ENCODE measurements at regions not wholly inside any gene's neighbourhood (a gene's known extent, or its start where the extent isn't known, plus 50 kb on each side); places are given as distances from the start of the nearest gene placed in this dataset.

DNA sequence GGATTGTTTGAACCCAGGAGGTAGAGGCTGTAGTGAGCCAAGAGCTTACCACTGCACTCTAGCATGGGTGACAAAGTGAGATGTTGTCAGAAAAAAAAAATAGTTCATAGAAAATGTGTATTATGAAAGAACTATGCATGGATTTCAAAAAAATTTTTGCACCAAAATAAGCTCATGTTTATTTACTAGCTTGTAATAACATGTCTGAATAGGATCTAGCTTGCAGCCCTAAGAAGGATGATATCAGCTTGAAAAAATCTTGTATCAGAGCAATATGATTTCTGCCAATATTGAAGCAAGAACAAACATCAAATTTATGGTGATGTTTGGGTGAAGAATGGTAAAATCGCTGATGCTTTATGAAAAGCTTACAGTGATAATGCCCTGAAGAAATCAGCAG lies 97.0 kb upstream of the RFX8 start:
- H3K36me3 Mint-ChIP-seq (ENCODE audit: insufficient read depth, unreplicated experiment), result no peaks in the 10 kb centered on the region
- H3K9me3 ChIP-seq, result no peaks in the 10 kb centered on the region
- no peak overlapping the region for H3K27ac Mint-ChIP-seq (ENCODE audit: unreplicated experiment)
- no TSS peak for BruUV-seq (replicated peaks)
- no peaks in the 10 kb centered on the region for H3K27me3 ChIP-seq (replicated peaks; ENCODE audit: control insufficient read depth, insufficient read depth, low read length)
- DNase-seq, result no peak
- intact Hi-C loops (cut with micrococcal nuclease; ENCODE audit: unreplicated experiment), result no loop called here
- no peak overlapping the region for H3K4me3 ChIP-seq (ENCODE audit: low read depth, low read length)
- H3K4me1 ChIP-seq, result peaks cover 32% of the 10 kb centered on the region
- H3K4me1 Mint-ChIP-seq (ENCODE audit: low read depth, unreplicated experiment), result peaks cover 39% of the 10 kb centered on the region
- no peaks in the 10 kb centered on the region for H3K36me3 ChIP-seq (ENCODE audit: control insufficient read depth, insufficient read depth, low read length)
- H3K4me3 Mint-ChIP-seq (ENCODE audit: unreplicated experiment), result no peak overlapping the region
- CTCF ChIA-PET, result no interaction called here
- H3K27me3 Mint-ChIP-seq (ENCODE audit: insufficient read depth, unreplicated experiment), result no peaks in the 10 kb centered on the region
- no peaks in the 10 kb centered on the region for H3K9me3 Mint-ChIP-seq (ENCODE audit: unreplicated experiment)
- POLR2A ChIA-PET, result no interaction called here
- TF ChIP-seq, protein P1, sequence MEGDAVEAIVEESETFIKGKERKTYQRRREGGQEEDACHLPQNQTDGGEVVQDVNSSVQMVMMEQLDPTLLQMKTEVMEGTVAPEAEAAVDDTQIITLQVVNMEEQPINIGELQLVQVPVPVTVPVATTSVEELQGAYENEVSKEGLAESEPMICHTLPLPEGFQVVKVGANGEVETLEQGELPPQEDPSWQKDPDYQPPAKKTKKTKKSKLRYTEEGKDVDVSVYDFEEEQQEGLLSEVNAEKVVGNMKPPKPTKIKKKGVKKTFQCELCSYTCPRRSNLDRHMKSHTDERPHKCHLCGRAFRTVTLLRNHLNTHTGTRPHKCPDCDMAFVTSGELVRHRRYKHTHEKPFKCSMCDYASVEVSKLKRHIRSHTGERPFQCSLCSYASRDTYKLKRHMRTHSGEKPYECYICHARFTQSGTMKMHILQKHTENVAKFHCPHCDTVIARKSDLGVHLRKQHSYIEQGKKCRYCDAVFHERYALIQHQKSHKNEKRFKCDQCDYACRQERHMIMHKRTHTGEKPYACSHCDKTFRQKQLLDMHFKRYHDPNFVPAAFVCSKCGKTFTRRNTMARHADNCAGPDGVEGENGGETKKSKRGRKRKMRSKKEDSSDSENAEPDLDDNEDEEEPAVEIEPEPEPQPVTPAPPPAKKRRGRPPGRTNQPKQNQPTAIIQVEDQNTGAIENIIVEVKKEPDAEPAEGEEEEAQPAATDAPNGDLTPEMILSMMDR (IDR thresholded peaks at IDR 0.05; ENCODE audit: insufficient read depth in 1 of 2, low read depth in 1 of 2, low read length in 1 of 2, severe bottlenecking in 1 of 2, unreplicated experiment in 1 of 2), result no peak

DNA sequence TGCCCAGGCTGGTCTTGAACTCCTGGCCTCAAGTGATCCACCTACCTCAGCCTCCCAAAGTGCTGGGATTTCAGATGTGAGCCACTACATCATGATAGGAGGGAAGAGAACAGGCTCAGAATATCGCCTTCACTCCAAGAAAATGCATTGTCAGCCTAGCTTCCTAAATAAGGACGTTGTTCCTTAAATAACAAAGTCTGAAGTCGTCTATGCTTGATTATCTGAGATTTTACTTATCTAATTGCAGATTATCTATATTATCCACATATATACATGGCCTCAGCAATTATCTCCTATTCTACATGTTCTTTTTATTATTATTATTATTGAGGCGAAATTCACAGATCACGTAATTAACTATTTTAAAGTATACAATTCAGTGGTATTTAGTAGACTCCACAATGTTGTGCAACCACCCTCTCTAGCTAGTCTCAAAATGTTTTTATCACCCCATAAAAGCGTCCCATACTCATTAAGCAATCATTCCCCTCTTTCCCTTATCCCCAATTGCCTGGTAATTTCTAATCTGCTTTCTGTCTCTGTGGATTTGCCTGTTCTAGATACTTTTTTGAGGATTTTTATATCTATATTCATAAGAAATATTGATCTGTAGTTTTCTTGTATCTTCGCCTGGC lies 95.1 kb upstream of the RFX8 start:
- ChIA-PET POLR2A (no interaction called here), CTCF (no interaction called here)
- Mint-ChIP-seq H3K36me3 (ENCODE audit: insufficient read depth, unreplicated experiment) (peaks cover 13% of the 10 kb centered on the region), H3K27ac (ENCODE audit: unreplicated experiment) (peak overlapping the region; percentile 17), H3K27me3 (ENCODE audit: insufficient read depth, unreplicated experiment) (no peaks in the 10 kb centered on the region), H3K4me1 (ENCODE audit: low read depth, unreplicated experiment) (peaks cover 56% of the 10 kb centered on the region), H3K4me3 (ENCODE audit: unreplicated experiment) (no peak overlapping the region), H3K9me3 (ENCODE audit: unreplicated experiment) (no peaks in the 10 kb centered on the region)
- TF ChIP-seq, protein P1 (IDR thresholded peaks at IDR 0.05; ENCODE audit: insufficient read depth in 1 of 2, low read depth in 1 of 2, low read length in 1 of 2, severe bottlenecking in 1 of 2, unreplicated experiment in 1 of 2), result no peak
- Histone ChIP-seq H3K4me3 (ENCODE audit: low read depth, low read length) (no peak overlapping the region), H3K9me3 (no peaks in the 10 kb centered on the region), H3K27me3 (replicated peaks; ENCODE audit: control insufficient read depth, insufficient read depth, low read length) (no peaks in the 10 kb centered on the region), H3K4me1 (peaks cover 45% of the 10 kb centered on the region), H3K36me3 (ENCODE audit: control insufficient read depth, insufficient read depth, low read length) (no peaks in the 10 kb centered on the region)
- no peak for DNase-seq
- intact Hi-C loops (cut with micrococcal nuclease; ENCODE audit: unreplicated experiment), result loop anchor here (5.0 kb wide), 3 partner anchors 87 to 228 kb away; no protein-coding TSS in a partner anchor
- no TSS peak for BruUV-seq (replicated peaks)

DNA sequence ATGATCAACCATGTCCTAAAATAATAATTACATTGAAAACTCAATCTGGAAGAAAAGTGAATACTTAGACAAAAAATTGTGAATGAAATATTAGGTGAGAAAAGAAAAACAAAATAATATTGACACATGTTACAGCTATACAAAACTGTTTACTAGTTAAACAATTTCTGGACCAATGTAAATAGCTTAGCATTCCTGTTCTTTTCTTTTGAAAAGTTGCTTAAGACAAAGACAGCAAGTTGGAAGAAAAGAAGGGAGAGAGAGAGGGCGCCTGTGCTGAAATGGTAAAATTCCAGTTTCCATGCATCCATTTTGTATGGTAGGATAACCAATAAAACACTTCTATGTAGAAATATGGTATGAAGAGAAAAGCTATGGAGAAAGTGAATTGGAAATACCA lies 94.1 kb upstream of the RFX8 start:
- no peaks in the 10 kb centered on the region for H3K36me3 ChIP-seq (ENCODE audit: control insufficient read depth, insufficient read depth, low read length)
- Mint-ChIP-seq H3K4me1 (ENCODE audit: low read depth, unreplicated experiment) (peaks cover 58% of the 10 kb centered on the region), H3K9me3 (ENCODE audit: unreplicated experiment) (no peaks in the 10 kb centered on the region), H3K27me3 (ENCODE audit: insufficient read depth, unreplicated experiment) (no peaks in the 10 kb centered on the region), H3K4me3 (ENCODE audit: unreplicated experiment) (no peak overlapping the region), H3K27ac (ENCODE audit: unreplicated experiment) (no peak overlapping the region), H3K36me3 (ENCODE audit: insufficient read depth, unreplicated experiment) (peaks cover 13% of the 10 kb centered on the region)
- POLR2A ChIA-PET, result interaction anchor here (0.7 kb wide), 1 partner anchor 103 kb away, joined by 3 read pairs; no protein-coding TSS in a partner anchor
- no peak overlapping the region for H3K4me3 ChIP-seq (ENCODE audit: low read depth, low read length)
- no TSS peak for BruUV-seq (replicated peaks)
- TF ChIP-seq, protein P1 (IDR thresholded peaks at IDR 0.05; ENCODE audit: insufficient read depth in 1 of 2, low read depth in 1 of 2, low read length in 1 of 2, severe bottlenecking in 1 of 2, unreplicated experiment in 1 of 2), result no peak
- no peaks in the 10 kb centered on the region for H3K27me3 ChIP-seq (replicated peaks; ENCODE audit: control insufficient read depth, insufficient read depth, low read length)
- CTCF ChIA-PET, result no interaction called here
- no peak for DNase-seq
- no peaks in the 10 kb centered on the region for H3K9me3 ChIP-seq
- H3K4me1 ChIP-seq, result peaks cover 50% of the 10 kb centered on the region
- intact Hi-C loops (cut with micrococcal nuclease; ENCODE audit: unreplicated experiment), result loop anchor here (5.0 kb wide), 3 partner anchors 88 to 227 kb away; no protein-coding TSS in a partner anchor

Data from Caco-2 (cell line).